MCF 10A (cell line): ENCODE measurements at regions not wholly inside any gene's neighbourhood (a gene's known extent, or its start where the extent isn't known, plus 50 kb on each side); places are given as distances from the start of the nearest gene placed in this dataset.

Experiments used
- BruUV-seq: library from RNA; stranded (reverse); fragments of 400-500 nt; replicated peaks from 2 replicates; lab custom pipeline; 2021; lab: Mats Ljungman, UMichigan
- CTCF ChIA-PET: fragments of 300-600 bp; sonication (Branson Sonifier 250); formaldehyde crosslinking; extraction: SDS; loops from one replicate; lab custom pipeline; 2021; ENCODE audit warnings: antibody characterized with exemption, inconsistent platforms; lab: Yijun Ruan, JAX
- POLR2A ChIA-PET: fragments of 300-600, 350-650 bp; sonication (Branson Sonifier 250); formaldehyde crosslinking; extraction: SDS; loops from one replicate; lab custom pipeline; 2020; ENCODE audit warnings: antibody characterized with exemption, inconsistent platforms; lab: Yijun Ruan, JAX
- DNase-seq: peaks from one replicate; pipeline ENCODE4 v3.0.0-alpha.2; 2018; ENCODE audit not compliant: unreplicated experiment
- H3K27ac Mint-ChIP-seq: one replicate; pipeline ENCODE4 v1.8.0; 2022; ENCODE audit warnings: mild to moderate bottlenecking, low read depth, mixed read lengths; ENCODE audit not compliant: unreplicated experiment
- H3K27me3 Mint-ChIP-seq: one replicate; pipeline ENCODE4 v1.8.0; 2022; ENCODE audit warnings: mixed read lengths; ENCODE audit not compliant: insufficient read depth, unreplicated experiment
- H3K36me3 Mint-ChIP-seq: one replicate; pipeline ENCODE4 v1.8.0; 2022; ENCODE audit warnings: mild to moderate bottlenecking, moderate library complexity, mixed read lengths; ENCODE audit not compliant: insufficient read depth, unreplicated experiment
- H3K4me1 Mint-ChIP-seq: one replicate; pipeline ENCODE4 v1.8.0; 2022; ENCODE audit warnings: mixed read lengths; ENCODE audit not compliant: insufficient read depth, unreplicated experiment
- H3K4me3 Mint-ChIP-seq: one replicate; pipeline ENCODE4 v1.8.0; 2022; ENCODE audit warnings: mild to moderate bottlenecking, moderate library complexity, mixed read lengths; ENCODE audit not compliant: unreplicated experiment
- H3K9me3 Mint-ChIP-seq: one replicate; pipeline ENCODE4 v1.8.0; 2022; ENCODE audit warnings: mixed read lengths; ENCODE audit not compliant: unreplicated experiment
- intact Hi-C: fragments of 100-400 bp; cut with micrococcal nuclease; formaldehyde crosslinking; loops from 2 replicates; pipeline ENCODE4 v1.14.1; 2022
- TF ChIP-seq, protein P1 (sequence below): fragments of 200-600 bp; IDR thresholded peaks from one replicate; pipeline ENCODE4 v1.8.0; 2022; ENCODE audit warnings: antibody characterized with exemption, mild to moderate bottlenecking; ENCODE audit not compliant: unreplicated experiment

DNA sequence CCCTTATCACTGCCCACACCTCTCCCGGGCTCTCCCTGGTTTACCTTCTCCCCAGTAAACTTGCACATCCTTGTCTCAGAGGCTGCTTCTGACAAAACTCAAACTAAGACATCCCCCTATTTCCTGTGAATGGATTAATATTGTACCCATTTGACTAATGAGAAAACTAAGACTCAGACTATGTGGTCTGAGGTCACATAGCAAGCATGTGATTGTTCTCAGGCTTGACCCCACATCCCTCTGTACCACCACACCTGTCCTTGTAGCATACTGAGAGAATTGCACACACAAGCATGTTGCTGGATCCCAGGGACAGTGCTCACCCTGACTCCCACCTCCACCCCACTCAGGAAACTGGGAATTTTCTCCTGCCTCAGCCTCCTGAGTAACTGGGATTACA lies 90.7 kb upstream of the HES1 start:
- ChIA-PET CTCF (interaction anchor here (0.6 to 1.0 kb wide), 2 partner anchors 174 to 332 kb away, joined by 3 to 4 read pairs; no protein-coding TSS in a partner anchor), POLR2A (no interaction called here)
- H3K9me3 Mint-ChIP-seq: peaks cover 4% of the 10 kb centered on the region
- no TSS peak for BruUV-seq
- TF ChIP-seq, protein P1, sequence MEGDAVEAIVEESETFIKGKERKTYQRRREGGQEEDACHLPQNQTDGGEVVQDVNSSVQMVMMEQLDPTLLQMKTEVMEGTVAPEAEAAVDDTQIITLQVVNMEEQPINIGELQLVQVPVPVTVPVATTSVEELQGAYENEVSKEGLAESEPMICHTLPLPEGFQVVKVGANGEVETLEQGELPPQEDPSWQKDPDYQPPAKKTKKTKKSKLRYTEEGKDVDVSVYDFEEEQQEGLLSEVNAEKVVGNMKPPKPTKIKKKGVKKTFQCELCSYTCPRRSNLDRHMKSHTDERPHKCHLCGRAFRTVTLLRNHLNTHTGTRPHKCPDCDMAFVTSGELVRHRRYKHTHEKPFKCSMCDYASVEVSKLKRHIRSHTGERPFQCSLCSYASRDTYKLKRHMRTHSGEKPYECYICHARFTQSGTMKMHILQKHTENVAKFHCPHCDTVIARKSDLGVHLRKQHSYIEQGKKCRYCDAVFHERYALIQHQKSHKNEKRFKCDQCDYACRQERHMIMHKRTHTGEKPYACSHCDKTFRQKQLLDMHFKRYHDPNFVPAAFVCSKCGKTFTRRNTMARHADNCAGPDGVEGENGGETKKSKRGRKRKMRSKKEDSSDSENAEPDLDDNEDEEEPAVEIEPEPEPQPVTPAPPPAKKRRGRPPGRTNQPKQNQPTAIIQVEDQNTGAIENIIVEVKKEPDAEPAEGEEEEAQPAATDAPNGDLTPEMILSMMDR: no peak
- intact Hi-C loops: no loop called here
- H3K27me3 Mint-ChIP-seq: no peaks in the 10 kb centered on the region
- no peak overlapping the region for H3K4me3 Mint-ChIP-seq
- no peak for DNase-seq
- no peaks in the 10 kb centered on the region for H3K36me3 Mint-ChIP-seq
- no peaks in the 10 kb centered on the region for H3K4me1 Mint-ChIP-seq
- H3K27ac Mint-ChIP-seq: no peak overlapping the region

DNA sequence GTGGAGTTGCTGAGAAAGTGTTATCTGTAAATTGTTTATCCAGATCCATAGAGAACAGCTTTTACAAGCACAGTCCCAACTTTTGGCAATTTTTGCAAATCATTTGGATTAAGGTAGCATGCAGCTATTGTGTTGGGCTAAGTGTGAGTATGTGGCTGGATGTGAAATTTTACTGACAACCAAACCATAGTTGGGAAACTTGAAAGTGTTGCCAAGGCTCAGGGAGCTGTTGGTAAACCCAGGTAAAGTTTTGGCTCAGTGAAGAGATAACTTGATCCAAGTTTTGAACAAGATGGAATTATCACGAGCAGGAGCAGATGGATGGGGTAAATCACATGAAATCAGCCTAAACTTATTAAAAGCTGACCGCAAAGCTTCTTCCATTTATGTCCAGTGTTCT lies 90.0 kb upstream of the HES1 start:
- intact Hi-C loops: no loop called here
- POLR2A ChIA-PET: no interaction called here
- CTCF ChIA-PET: interaction anchor here (0.5 to 1.3 kb wide), 4 partner anchors 39 to 298 kb away, joined by 3 to 5 read pairs (median 4); no protein-coding TSS in a partner anchor
- no TSS peak for BruUV-seq
- Mint-ChIP-seq H3K9me3 (peaks cover 6% of the 10 kb centered on the region), H3K4me3 (no peak overlapping the region), H3K4me1 (no peaks in the 10 kb centered on the region), H3K27me3 (no peaks in the 10 kb centered on the region), H3K27ac (no peak overlapping the region), H3K36me3 (no peaks in the 10 kb centered on the region)
- TF ChIP-seq, protein P1: no peak
- no peak for DNase-seq

DNA sequence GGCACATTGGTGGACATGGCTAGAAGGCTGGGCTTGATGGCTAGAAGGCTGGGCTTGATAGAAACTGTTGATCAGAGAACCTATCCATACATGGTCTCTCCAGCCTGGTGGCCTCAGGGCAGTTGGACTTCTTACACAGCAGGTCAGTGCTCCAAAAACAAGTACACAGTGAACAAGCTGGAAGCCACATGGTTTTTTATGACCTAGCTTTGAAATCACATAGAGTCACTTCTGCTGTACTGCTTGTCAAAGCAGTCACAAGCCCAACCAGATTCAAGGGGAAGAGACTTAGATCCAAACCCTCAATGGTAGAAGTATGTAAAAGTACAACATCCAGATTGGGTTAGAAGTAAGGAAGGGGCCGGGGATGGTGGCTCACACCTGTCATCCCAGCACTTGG lies 89.4 kb upstream of the HES1 start:
- H3K4me3 Mint-ChIP-seq: no peak overlapping the region
- no peaks in the 10 kb centered on the region for H3K27me3 Mint-ChIP-seq
- peaks cover 6% of the 10 kb centered on the region for H3K9me3 Mint-ChIP-seq
- no peak for DNase-seq
- H3K27ac Mint-ChIP-seq: no peak overlapping the region
- no TSS peak for BruUV-seq
- POLR2A ChIA-PET: no interaction called here
- H3K4me1 Mint-ChIP-seq: no peaks in the 10 kb centered on the region
- H3K36me3 Mint-ChIP-seq: no peaks in the 10 kb centered on the region
- TF ChIP-seq, protein P1: no peak
- intact Hi-C loops: no loop called here
- CTCF ChIA-PET: interaction anchor here (0.5 to 1.3 kb wide), 4 partner anchors 39 to 297 kb away, joined by 3 to 5 read pairs (median 4); no protein-coding TSS in a partner anchor

DNA sequence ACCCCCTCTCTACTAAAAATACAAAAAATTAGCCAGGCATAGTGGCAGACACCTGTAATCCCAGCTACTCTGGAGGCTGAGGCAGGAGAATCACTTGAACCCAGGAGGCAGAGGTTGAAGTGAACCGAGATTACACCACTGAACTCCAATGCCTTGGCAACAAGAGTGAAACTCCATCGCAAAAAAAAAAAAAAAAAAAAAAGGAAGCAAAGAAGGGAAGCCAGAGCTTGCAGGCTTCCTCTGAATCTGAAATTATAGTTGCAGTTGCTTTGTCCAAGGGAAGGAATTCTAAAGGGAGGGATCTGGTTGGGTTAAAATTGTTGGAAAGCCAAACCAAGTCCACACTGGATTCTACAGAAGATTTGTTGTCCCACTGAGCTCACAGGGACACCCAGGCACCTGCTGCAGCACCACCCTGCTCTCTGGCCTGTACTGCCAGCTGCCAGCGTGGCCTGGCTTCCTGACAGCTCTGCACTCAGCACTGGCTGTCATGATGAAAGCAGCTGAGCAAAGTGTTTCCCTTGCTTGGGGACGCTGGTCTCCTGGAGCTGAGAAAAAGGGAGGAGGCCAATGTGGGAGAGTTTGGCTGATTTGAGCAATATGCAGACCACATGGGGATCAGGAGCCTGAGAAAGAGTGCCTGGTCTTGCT lies 88.8 kb upstream of the HES1 start:
- Mint-ChIP-seq H3K9me3 (peaks cover 12% of the 10 kb centered on the region), H3K27ac (no peak overlapping the region), H3K27me3 (no peaks in the 10 kb centered on the region), H3K36me3 (no peaks in the 10 kb centered on the region), H3K4me3 (no peak overlapping the region), H3K4me1 (no peaks in the 10 kb centered on the region)
- TF ChIP-seq, protein P1: no peak
- no peak for DNase-seq
- BruUV-seq: no TSS peak
- ChIA-PET CTCF (interaction anchor here (0.6 to 1.3 kb wide), 3 partner anchors 210 to 381 kb away, joined by 3 to 4 read pairs (median 4); no protein-coding TSS in a partner anchor), POLR2A (no interaction called here)
- intact Hi-C loops: no loop called here
